CD4-positive, alpha-beta T cell (primary cell): ENCODE measurements at regions not wholly inside any gene's neighbourhood (a gene's known extent, or its start where the extent isn't known, plus 50 kb on each side); places are given as distances from the start of the nearest gene placed in this dataset.

Experiments used
- ATAC-seq: fragments of 200-7000 bp; cut with Tn5 transposase; one replicate; pipeline ENCODE4 v1.10.0; 2022; ENCODE audit warnings: mild to moderate bottlenecking; ENCODE audit not compliant: poor library complexity
- CTCF ChIA-PET: fragments of 350-600 bp; sonication (Branson Sonifier 250); formaldehyde crosslinking; loops from one replicate; lab custom pipeline; 2021; ENCODE audit warnings: antibody characterized with exemption, inconsistent platforms; lab: Charles Lee
- POLR2A ChIA-PET: fragments of 350-600 bp; sonication (Branson Sonifier 250); formaldehyde crosslinking; loops from one replicate; lab custom pipeline; 2021; ENCODE audit warnings: antibody characterized with exemption, inconsistent platforms; lab: Charles Lee
- DNase-seq, 14 experiments: peaks; one replicate each; pipeline ENCODE4 v3.0.0-alpha.2; 2013 to 2020; ENCODE audit warnings: mixed read lengths in 2 of 14
- H3K27ac ChIP-seq, 2 donors: one replicate each; pipeline versions ENCODE4 v1.5.1 to v1.7.0; 2013; ENCODE audit warnings: low read length in 2 of 2, low read depth in 1 of 2, mild to moderate bottlenecking in 1 of 2
- H3K27me3 ChIP-seq, 2 experiments: 1 replicate in 1 of 2; 2 replicates in 1 of 2; pipeline versions ENCODE4 v1.6.1 to v1.7.0; 2013; ENCODE audit warnings: low read length in 2 of 2, control low read depth in 1 of 2, mild to moderate bottlenecking in 1 of 2, moderate library complexity in 1 of 2; ENCODE audit not compliant: insufficient read depth in 2 of 2, control insufficient read depth in 1 of 2
- H3K36me3 ChIP-seq: one replicate; pipeline ENCODE4 v1.6.1; 2013; ENCODE audit warnings: low read length, control low read depth; ENCODE audit not compliant: insufficient read depth
- H3K4me1 ChIP-seq: one replicate; pipeline ENCODE4 v1.6.1; 2013; ENCODE audit warnings: low read length, control low read depth; ENCODE audit not compliant: insufficient read depth
- H3K4me3 ChIP-seq: one replicate; pipeline ENCODE4 v1.5.1; 2013; ENCODE audit warnings: mild to moderate bottlenecking, low read length, moderate library complexity
- H3K9me3 ChIP-seq, 2 experiments: 1 replicate in 1 of 2; 2 replicates in 1 of 2; pipeline versions ENCODE4 v1.6.1 to v1.7.0; 2013; ENCODE audit warnings: low read length in 2 of 2, mild to moderate bottlenecking in 2 of 2, control low read depth in 1 of 2, moderate library complexity in 1 of 2; ENCODE audit not compliant: control insufficient read depth in 1 of 2, insufficient read depth in 1 of 2
- H3K27ac Mint-ChIP-seq: one replicate; pipeline ENCODE4 v1.8.0; 2020; ENCODE audit warnings: mixed read lengths
- H3K27me3 Mint-ChIP-seq: one replicate; pipeline ENCODE4 v1.8.0; 2021; ENCODE audit warnings: mixed read lengths
- H3K36me3 Mint-ChIP-seq: one replicate; pipeline ENCODE4 v1.8.0; 2021; ENCODE audit warnings: low read depth, mixed read lengths
- H3K4me1 Mint-ChIP-seq: one replicate; pipeline ENCODE4 v1.8.0; 2021; ENCODE audit warnings: low read depth, mixed read lengths
- H3K4me3 Mint-ChIP-seq: one replicate; pipeline ENCODE4 v1.8.0; 2020; ENCODE audit warnings: mild to moderate bottlenecking, mixed read lengths
- H3K9me3 Mint-ChIP-seq: one replicate; pipeline ENCODE4 v1.8.0; 2020; ENCODE audit warnings: mixed read lengths
- intact Hi-C, 2 experiments: fragments of 100-400 bp; cut with DNase I in 1 of 2; cut with micrococcal nuclease in 1 of 2; formaldehyde crosslinking; loops; one replicate each; pipeline versions ENCODE4 v1.15.1 to v1.9.0; 2023 to 2025; cut with DNase I, micrococcal nuclease
- TF ChIP-seq, protein P1 (sequence below): fragments of 200-600 bp; IDR thresholded peaks from one replicate; pipeline ENCODE4 v1.8.0; 2022; ENCODE audit warnings: antibody characterized with exemption, mild to moderate bottlenecking

DNA sequence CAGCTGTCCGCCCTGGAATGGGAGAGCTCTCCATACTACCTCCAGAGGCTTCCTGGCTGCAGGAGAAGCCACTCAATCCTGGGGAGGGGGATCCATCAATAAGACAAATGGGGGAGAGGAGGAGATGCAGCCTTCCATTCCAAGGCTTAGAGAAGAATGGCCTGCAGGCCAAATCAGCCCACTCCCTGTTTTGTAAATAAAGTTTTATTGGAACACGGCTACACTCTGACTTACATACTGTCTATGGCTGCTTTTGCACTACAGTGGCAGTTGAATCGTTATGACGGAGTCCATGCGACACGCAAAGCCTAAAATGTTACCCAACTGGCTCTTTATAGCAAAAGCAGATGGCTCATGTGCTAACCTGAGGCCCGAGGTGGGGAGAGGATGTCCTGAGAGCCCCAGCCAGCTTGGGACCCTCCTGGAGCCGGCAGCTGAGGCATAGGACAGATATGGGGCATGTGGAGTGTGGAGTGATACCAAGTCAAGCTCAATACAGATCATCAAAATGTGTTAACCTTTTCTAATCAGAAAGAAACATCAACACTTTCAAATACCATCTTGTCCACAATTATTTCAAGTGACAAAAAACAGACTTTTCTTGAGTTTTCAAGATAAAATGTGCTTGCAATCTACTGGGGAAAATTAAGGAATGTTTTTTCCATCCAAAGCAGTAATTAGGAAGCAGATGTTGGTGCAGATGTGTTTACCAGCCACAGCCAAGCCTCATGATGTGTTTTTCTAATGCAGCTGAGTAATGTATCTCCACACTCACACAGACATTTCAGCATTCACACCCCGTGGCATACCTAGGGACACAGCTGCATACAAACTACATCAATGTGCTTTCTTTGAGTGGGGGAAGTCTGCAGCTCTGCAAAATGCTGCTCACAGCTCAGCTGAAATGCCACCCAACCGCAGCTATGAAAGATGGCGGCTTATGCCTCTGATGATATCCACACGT, 181.6 kb downstream of the SHANK2 start:
- Histone ChIP-seq H3K4me3 (no peak overlapping the region), H3K4me1 (no peaks in the 10 kb centered on the region), H3K36me3 (no peaks in the 10 kb centered on the region), H3K27ac (no peak overlapping the region), H3K27me3 (peaks cover 0 to 2% of the 10 kb centered on the region in 2 experiments), H3K9me3 (peaks cover 0 to 18% of the 10 kb centered on the region in 2 experiments)
- TF ChIP-seq, protein P1, sequence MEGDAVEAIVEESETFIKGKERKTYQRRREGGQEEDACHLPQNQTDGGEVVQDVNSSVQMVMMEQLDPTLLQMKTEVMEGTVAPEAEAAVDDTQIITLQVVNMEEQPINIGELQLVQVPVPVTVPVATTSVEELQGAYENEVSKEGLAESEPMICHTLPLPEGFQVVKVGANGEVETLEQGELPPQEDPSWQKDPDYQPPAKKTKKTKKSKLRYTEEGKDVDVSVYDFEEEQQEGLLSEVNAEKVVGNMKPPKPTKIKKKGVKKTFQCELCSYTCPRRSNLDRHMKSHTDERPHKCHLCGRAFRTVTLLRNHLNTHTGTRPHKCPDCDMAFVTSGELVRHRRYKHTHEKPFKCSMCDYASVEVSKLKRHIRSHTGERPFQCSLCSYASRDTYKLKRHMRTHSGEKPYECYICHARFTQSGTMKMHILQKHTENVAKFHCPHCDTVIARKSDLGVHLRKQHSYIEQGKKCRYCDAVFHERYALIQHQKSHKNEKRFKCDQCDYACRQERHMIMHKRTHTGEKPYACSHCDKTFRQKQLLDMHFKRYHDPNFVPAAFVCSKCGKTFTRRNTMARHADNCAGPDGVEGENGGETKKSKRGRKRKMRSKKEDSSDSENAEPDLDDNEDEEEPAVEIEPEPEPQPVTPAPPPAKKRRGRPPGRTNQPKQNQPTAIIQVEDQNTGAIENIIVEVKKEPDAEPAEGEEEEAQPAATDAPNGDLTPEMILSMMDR: no peak
- H3K4me1 Mint-ChIP-seq: no peaks in the 10 kb centered on the region
- ChIA-PET CTCF (no interaction called here), POLR2A (no interaction called here)
- ATAC-seq: no peak
- no peak overlapping the region for H3K27ac Mint-ChIP-seq
- H3K9me3 Mint-ChIP-seq: no peaks in the 10 kb centered on the region
- no peak for DNase-seq
- no peaks in the 10 kb centered on the region for H3K36me3 Mint-ChIP-seq
- no peak overlapping the region for H3K4me3 Mint-ChIP-seq
- peaks cover 13% of the 10 kb centered on the region for H3K27me3 Mint-ChIP-seq
- intact Hi-C loops: no loop called here

DNA sequence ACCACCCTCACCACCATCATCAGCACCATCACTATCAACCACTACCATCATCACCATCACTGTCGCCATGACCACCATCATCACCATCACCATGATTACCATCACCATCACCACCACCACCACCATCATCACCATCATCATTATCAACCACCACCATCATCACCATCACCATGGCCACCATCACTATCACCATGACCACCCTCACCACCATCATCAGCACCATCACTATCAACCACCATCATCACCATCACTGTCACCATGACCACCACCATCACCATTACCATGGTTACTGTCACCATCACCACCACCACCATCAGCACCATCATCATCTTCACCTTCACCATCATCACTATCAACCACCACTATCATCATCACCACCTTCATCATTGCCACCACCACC, 183.4 kb downstream of the SHANK2 start:
- CTCF ChIA-PET: no interaction called here

DNA sequence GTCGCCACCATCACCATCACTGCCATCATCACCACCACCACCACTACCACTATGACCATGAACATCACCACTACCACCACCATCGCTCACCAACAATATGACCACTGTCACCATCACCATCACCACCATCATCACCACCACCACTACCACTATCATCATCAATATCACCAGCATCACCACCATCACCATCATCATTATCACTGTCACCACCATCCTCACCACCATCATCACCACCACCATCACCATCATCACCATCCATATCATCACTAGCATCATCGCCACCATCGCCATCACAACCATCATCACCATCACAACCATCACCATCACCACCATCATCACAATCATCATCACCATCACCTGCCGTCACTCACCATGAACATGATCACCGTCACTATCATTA, 184.6 kb downstream of the SHANK2 start:
- POLR2A ChIA-PET: no interaction called here
- TF ChIP-seq, protein P1: no peak
- CTCF ChIA-PET: no interaction called here

More for the DNA sequence above, 183.4 kb downstream of the SHANK2 start:
- ATAC-seq (no peak), DNase-seq (no peak)
- no peaks in the 10 kb centered on the region for H3K9me3 Mint-ChIP-seq
- intact Hi-C loops: no loop called here
- no peak overlapping the region for H3K4me3 Mint-ChIP-seq
- H3K4me1 Mint-ChIP-seq: no peaks in the 10 kb centered on the region
- no peak overlapping the region for H3K27ac Mint-ChIP-seq
- no peak overlapping the region for H3K4me3 ChIP-seq
- no peaks in the 10 kb centered on the region for H3K4me1 ChIP-seq
- POLR2A ChIA-PET: no interaction called here
- no peaks in the 10 kb centered on the region for H3K36me3 Mint-ChIP-seq
- H3K27me3 ChIP-seq: peaks cover 0 to 9% of the 10 kb centered on the region in 2 experiments
- peaks cover 0 to 13% of the 10 kb centered on the region in 2 experiments for H3K9me3 ChIP-seq
- H3K36me3 ChIP-seq: no peaks in the 10 kb centered on the region
- no peak overlapping the region for H3K27ac ChIP-seq
- TF ChIP-seq, protein P1: no peak
- peaks cover 21% of the 10 kb centered on the region for H3K27me3 Mint-ChIP-seq

More for the DNA sequence above, 184.6 kb downstream of the SHANK2 start:
- Histone ChIP-seq H3K4me1 (no peaks in the 10 kb centered on the region), H3K9me3 (peaks cover 0 to 16% of the 10 kb centered on the region in 2 experiments), H3K27me3 (peaks cover 0 to 8% of the 10 kb centered on the region in 2 experiments), H3K4me3 (no peak overlapping the region), H3K27ac (no peak overlapping the region), H3K36me3 (no peaks in the 10 kb centered on the region)
- Mint-ChIP-seq H3K36me3 (no peaks in the 10 kb centered on the region), H3K27me3 (peaks cover 29% of the 10 kb centered on the region), H3K4me3 (no peak overlapping the region), H3K27ac (no peak overlapping the region), H3K4me1 (no peaks in the 10 kb centered on the region), H3K9me3 (no peaks in the 10 kb centered on the region)
- ATAC-seq: no peak
- DNase-seq: no peak
- intact Hi-C loops: no loop called here
